Small intestine (tissue), 7 donors: ENCODE measurements at regions not wholly inside any gene's neighbourhood (a gene's known extent, or its start where the extent isn't known, plus 50 kb on each side); places are given as distances from the start of the nearest gene placed in this dataset.

Experiments used
- DNase-seq, 2 donors: peaks; one replicate each; pipeline versions ENCODE4 v3.0.0 to v3.0.0-alpha.2; 2013
- FAIRE-seq: peaks from 2 replicates; lab custom pipeline; 2012; peaks lifted over from hg19 to GRCh38; lab: Jason Lieb, UNC
- H3K27ac ChIP-seq, 3 donors: one replicate each; pipeline ENCODE4 v1.5.1; 2013; ENCODE audit warnings: low read length in 2 of 3, mild to moderate bottlenecking in 2 of 3, control low read depth in 1 of 3, inconsistent platforms in 1 of 3, low read depth in 1 of 3, moderate library complexity in 1 of 3
- H3K27me3 ChIP-seq, 3 donors: one replicate each; pipeline ENCODE4 v1.6.1; 2013; ENCODE audit warnings: low read length in 3 of 3, inconsistent platforms in 1 of 3; ENCODE audit not compliant: control insufficient read depth in 3 of 3, insufficient read depth in 3 of 3
- H3K36me3 ChIP-seq, 3 donors: one replicate each; pipeline ENCODE4 v1.6.1; 2013; ENCODE audit warnings: low read length in 3 of 3, inconsistent platforms in 1 of 3, low read depth in 1 of 3, mild to moderate bottlenecking in 1 of 3, moderate library complexity in 1 of 3; ENCODE audit not compliant: control insufficient read depth in 3 of 3, insufficient read depth in 2 of 3
- H3K4me1 ChIP-seq, 3 donors: one replicate each; pipeline ENCODE4 v1.6.1; 2013; ENCODE audit warnings: low read length in 2 of 3, inconsistent platforms in 1 of 3, low read depth in 1 of 3, mild to moderate bottlenecking in 1 of 3, moderate library complexity in 1 of 3; ENCODE audit not compliant: control insufficient read depth in 3 of 3, insufficient read depth in 2 of 3
- H3K4me3 ChIP-seq, 3 donors: one replicate each; pipeline ENCODE4 v1.5.1; 2013; ENCODE audit warnings: low read length in 3 of 3, control low read depth in 1 of 3, inconsistent platforms in 1 of 3, low read depth in 1 of 3, mild to moderate bottlenecking in 1 of 3, moderate library complexity in 1 of 3
- H3K9me3 ChIP-seq, 2 donors: one replicate each; pipeline ENCODE4 v1.6.1; 2013; ENCODE audit warnings: low read depth in 1 of 2, low read length in 1 of 2; ENCODE audit not compliant: control insufficient read depth in 2 of 2, insufficient read depth in 1 of 2
- WGBS, 3 donors: extraction: QIAGEN DNeasy Blood & Tissue Kit; methylation state at CpG; one replicate each; pipeline ENCODE4 v1.1.7; 2013; 5-methylcytosine and 5-hydroxymethylcytosine counted together
- donor health status: healthy with polysubstance abuse.
- donor health status: control.
- donor health status: control.
- donor health status: Bipolar disorder and iron deficiency.
- donor health status: healthy.

DNA sequence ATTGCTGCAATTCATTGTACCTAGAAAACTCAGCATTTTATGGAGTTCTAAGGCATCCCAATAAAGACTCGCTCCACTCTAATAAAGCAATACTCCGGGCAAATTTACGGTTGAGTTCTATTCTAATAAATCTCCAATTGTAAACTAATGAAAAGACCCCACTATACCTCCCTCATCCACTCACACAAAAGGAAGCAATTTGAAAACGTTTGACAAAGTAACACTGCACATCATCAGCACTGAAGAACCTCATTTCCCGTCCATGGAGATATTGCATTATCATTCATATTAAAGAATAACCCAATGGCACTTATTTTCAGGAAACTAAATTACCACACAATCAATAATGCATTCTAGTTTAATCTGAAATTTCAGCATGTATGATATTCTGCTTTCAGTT, 111.0 kb upstream of the LMO3 start:
- Histone ChIP-seq H3K27me3 (no peaks in the 10 kb centered on the region), H3K4me3 (no peak overlapping the region), H3K27ac (no peak overlapping the region), H3K4me1 (no peaks in the 10 kb centered on the region), H3K36me3 (no peaks in the 10 kb centered on the region), H3K9me3 (no peaks in the 10 kb centered on the region)
- DNase-seq (no peak), FAIRE-seq (no peak)
- WGBS, 3 donors = 74 to 76% (median 74%) methylated on average over 5 of the region's 5 CpGs

DNA sequence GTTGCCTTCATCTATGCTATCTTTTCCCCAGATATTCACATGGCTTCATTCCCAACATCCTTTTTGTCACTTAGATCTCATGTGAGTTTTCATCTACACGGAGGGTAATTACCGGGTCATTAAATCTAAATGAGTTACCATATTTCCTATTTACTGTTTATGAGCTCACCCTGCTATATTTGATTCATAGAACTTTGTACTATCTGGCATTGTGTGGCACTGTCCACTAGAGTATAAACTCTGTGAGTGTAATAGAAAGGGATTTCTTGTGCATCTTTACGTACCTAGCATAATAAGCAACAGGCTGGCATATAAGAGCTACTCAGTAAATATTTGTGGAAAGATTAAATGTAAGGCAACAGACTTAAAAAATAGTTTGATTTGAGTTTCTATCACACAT, 86.1 kb upstream of the LMO3 start:
- H3K4me3 ChIP-seq = no peak overlapping the region
- FAIRE-seq = no peak
- no peak overlapping the region for H3K27ac ChIP-seq
- H3K4me1 ChIP-seq = no peaks in the 10 kb centered on the region
- no peaks in the 10 kb centered on the region for H3K9me3 ChIP-seq
- 92 to 93% (median 92%) methylated on average over 3 of the region's 3 CpGs for WGBS, 3 donors
- DNase-seq = no peak
- H3K27me3 ChIP-seq = no peaks in the 10 kb centered on the region
- no peaks in the 10 kb centered on the region for H3K36me3 ChIP-seq

DNA sequence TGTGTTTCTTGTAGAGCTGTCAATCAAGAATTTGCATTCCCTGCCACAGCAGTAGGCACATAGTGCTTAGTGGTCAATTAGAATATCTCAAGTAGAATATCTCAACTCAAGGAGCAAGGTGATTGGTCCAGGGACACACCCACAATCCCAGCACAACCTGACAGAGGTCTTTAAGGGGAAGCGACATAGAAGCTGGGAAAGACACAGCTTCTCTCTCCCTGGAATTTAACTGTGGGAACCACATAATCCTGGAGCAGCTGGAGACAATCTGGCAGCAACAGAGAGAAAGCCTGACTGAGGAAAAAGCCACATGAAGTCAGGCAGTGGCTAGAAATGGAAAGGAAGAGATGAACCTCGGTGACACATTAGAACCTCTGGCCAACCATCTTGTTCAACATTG, 85.7 kb upstream of the LMO3 start:
- Histone ChIP-seq H3K36me3 (no peaks in the 10 kb centered on the region), H3K9me3 (no peaks in the 10 kb centered on the region), H3K4me3 (no peak overlapping the region), H3K4me1 (no peaks in the 10 kb centered on the region), H3K27me3 (no peaks in the 10 kb centered on the region), H3K27ac (no peak overlapping the region)
- FAIRE-seq = no peak
- WGBS, 3 donors = 81 to 86% (median 85%) methylated on average over 2 of the region's 2 CpGs
- no peak for DNase-seq

DNA sequence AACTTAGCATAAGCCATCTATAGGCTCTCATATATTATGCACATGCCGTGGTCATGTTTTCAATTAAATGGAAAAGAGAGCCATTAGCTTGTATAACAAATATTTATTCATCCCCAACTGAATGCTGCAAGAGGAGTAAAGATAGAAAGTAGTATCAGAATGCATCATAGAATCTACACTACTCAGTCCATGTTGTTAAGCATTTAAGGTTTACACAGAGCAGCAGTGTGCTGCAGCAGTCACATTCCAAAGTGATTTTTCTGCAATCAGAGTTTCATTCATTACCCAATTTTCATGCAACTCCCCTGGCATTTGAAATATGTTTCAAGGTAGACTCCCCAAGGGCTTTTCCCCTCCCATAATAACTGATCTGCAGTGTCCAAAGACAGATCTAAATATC, 82.2 kb upstream of the LMO3 start:
- Histone ChIP-seq H3K4me1 (no peaks in the 10 kb centered on the region), H3K27ac (no peak overlapping the region), H3K27me3 (no peaks in the 10 kb centered on the region), H3K36me3 (no peaks in the 10 kb centered on the region), H3K4me3 (no peak overlapping the region), H3K9me3 (no peaks in the 10 kb centered on the region)
- WGBS, 3 donors = 59 to 80% (median 64%) methylated on average over 1 of the region's 1 CpG
- FAIRE-seq (no peak), DNase-seq (no peak)

DNA sequence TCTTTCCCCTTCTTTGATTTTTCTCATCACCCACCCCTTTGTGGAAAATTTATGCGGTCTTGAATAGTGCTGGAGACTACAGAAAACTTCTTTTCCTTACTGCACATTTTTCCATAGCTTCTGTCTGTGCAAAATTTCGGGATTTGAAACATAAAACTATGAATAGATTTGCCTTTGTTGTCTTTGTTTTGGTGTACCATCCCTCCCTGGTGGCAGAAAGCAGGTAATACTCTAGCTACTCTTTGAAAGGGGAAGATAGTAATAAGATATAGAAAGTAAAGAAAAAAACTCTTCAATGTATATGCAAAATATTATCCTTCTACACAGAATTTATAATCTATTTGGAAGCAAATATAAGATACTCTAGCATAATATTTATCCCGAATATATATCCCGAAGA, 79.1 kb upstream of the LMO3 start:
- FAIRE-seq (no peak), DNase-seq (no peak)
- no peak overlapping the region for H3K4me3 ChIP-seq
- H3K36me3 ChIP-seq = no peaks in the 10 kb centered on the region
- H3K27ac ChIP-seq = no peak overlapping the region
- no peaks in the 10 kb centered on the region for H3K9me3 ChIP-seq
- no peaks in the 10 kb centered on the region for H3K27me3 ChIP-seq
- no peaks in the 10 kb centered on the region for H3K4me1 ChIP-seq
- 71 to 73% (median 72%) methylated on average over 4 of the region's 4 CpGs for WGBS, 3 donors

DNA sequence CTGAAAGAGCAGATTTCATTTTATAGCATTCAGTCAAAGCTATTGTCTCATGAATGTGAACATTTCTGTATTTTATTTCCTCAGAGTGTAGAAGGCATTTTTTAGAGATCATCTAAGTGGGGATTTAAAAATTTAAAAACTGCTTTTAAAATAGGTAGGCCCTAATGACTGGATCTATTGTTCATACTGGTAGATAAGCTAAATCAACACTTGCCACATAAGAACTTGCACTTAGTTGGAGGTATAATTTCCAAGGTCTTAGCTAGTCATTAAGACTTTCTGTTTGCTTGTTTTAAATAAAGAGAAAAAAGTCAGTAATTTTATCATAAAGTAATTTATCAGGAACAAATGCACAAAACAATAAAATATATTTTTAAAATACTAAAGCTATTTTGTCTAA, 75.2 kb upstream of the LMO3 start:
- Histone ChIP-seq H3K27ac (no peak overlapping the region), H3K27me3 (no peaks in the 10 kb centered on the region), H3K4me3 (no peak overlapping the region), H3K9me3 (no peaks in the 10 kb centered on the region), H3K36me3 (no peaks in the 10 kb centered on the region), H3K4me1 (no peaks in the 10 kb centered on the region)
- no peak for FAIRE-seq
- no peak for DNase-seq

DNA sequence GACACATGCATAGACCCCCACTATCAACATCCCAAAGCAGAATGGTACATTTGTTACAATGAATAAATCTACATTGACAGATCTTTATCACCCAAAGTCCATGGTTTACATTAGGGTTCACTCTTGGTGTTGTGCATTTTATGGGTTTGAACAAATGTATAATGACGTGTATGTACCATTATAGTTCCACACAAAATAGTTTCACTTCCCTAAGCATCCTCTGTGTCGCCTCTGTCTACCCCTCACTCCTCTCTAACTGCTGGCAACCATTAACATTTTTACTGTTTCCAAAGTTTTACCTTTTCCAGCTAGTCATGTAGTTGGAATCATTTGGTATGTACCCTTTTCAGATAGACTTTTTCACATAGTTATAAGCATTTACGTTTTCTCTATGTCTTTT, 69.5 kb upstream of the LMO3 start:
- FAIRE-seq (no peak), DNase-seq (no peak)
- Histone ChIP-seq H3K36me3 (no peaks in the 10 kb centered on the region), H3K27ac (no peak overlapping the region), H3K4me1 (no peaks in the 10 kb centered on the region), H3K9me3 (no peaks in the 10 kb centered on the region), H3K4me3 (no peak overlapping the region), H3K27me3 (no peaks in the 10 kb centered on the region)
- WGBS, 3 donors = 28 to 40% (median 38%) methylated on average over 3 of the region's 3 CpGs

DNA sequence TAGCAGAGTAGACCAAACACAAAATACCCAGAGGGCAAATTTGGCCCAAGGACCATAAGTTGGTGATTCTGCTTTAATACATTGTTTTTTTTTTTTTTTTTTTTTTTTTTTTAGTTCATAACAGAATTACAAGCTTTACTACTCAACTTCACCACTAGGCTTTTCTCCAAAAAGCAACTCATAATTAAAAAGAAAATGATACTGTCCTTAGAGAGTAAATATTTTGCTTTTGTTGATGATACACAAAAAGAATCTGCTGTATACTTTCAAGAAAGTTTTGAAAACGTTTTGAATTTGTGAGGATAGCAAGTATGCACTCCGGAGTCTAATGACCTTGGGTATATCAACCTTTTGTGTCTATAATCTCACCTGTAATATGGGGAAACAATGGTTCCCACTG, 68.9 kb upstream of the LMO3 start:
- Histone ChIP-seq H3K9me3 (no peaks in the 10 kb centered on the region), H3K4me3 (no peak overlapping the region), H3K36me3 (no peaks in the 10 kb centered on the region), H3K4me1 (no peaks in the 10 kb centered on the region), H3K27me3 (no peaks in the 10 kb centered on the region), H3K27ac (no peak overlapping the region)
- DNase-seq (no peak), FAIRE-seq (no peak)
- 52 to 55% (median 54%) methylated on average over 2 of the region's 2 CpGs for WGBS, 3 donors

DNA sequence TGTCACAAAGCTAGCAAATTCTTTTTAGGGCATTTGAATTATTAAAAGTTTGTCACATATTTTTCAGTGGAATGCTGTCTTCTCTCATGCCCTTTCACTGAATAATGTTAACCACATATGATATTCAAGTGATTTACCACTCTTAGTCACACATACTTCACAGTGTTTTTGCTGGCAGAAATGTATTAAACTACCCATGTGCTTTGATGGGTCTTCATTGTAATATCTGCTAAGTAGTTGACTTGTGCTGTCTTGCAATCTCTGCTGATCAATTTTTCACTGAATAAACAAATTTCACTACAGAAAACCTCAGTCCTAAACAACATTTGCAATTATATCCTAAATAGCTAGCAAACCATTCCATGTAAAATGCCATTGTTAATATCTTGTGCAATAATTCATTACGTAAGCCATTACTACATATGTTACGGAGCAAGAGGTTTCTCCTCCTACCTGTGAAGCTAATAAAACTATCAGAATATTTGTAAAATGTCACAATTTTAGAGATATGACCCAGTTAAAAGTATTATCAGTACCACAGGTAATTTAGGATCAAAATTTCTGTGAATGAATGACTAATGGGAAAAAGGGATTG, 64.6 kb upstream of the LMO3 start:
- 72 to 81% (median 73%) methylated on average over 2 of the region's 2 CpGs for WGBS, 3 donors
- no peaks in the 10 kb centered on the region for H3K4me1 ChIP-seq
- no peaks in the 10 kb centered on the region for H3K9me3 ChIP-seq
- DNase-seq (no peak), FAIRE-seq (no peak)
- no peaks in the 10 kb centered on the region for H3K36me3 ChIP-seq
- no peak overlapping the region for H3K27ac ChIP-seq
- no peak overlapping the region for H3K4me3 ChIP-seq
- H3K27me3 ChIP-seq = no peaks in the 10 kb centered on the region
